ENCODE measurements at regions not wholly inside any gene's neighbourhood (a gene's known extent, or its start where the extent isn't known, plus 50 kb on each side); places are given as distances from the start of the nearest gene placed in this dataset.
A peak's percentile ranks its signal among the peaks of the same experiment; 100 is the strongest.
"Not testable (repeated sequence)": the region's sequence is repeated elsewhere in the genome, so short reads cannot be mapped to it uniquely, and the experiment has no call there.

- Mint-ChIP-seq H3K4me1 (ENCODE audit: low read depth) (peaks cover 40% of the 10 kb centered on the region), H3K27me3 (ENCODE audit: insufficient read depth) (peaks cover 2% of the 10 kb centered on the region; the same call in 1 of the 2 replicates)
Observed at GRCh38 chr2:240379089-240379636, 56.3 kb upstream of the GPC1 start.

GRCh38 chr2:240383099-240383758 lies 52.2 kb upstream of the GPC1 start:
- no peak for DNase-seq
- Mint-ChIP-seq H3K9me3 (no peaks in the 10 kb centered on the region), H3K36me3 (ENCODE audit: low read depth) (peaks cover 37% of the 10 kb centered on the region), H3K27me3 (ENCODE audit: insufficient read depth) (no peaks in the 10 kb centered on the region; the same call in 1 of the 2 replicates), H3K4me1 (ENCODE audit: low read depth) (peaks cover 35% of the 10 kb centered on the region), H3K4me3 (no peak overlapping the region), H3K27ac (no peak overlapping the region; the same call in 1 of the 2 replicates)
- TF ChIP-seq CTCF (IDR thresholded peaks at IDR 0.05) = no peak

More at GRCh38 chr2:240379089-240379636, 56.3 kb upstream of the GPC1 start:
- no peak for TF ChIP-seq CTCF (IDR thresholded peaks at IDR 0.05)
- no peak for DNase-seq
- H3K27ac Mint-ChIP-seq = no peak overlapping the region; the same call in 1 of the 2 replicates
- no peaks in the 10 kb centered on the region for H3K9me3 Mint-ChIP-seq
- H3K36me3 Mint-ChIP-seq (ENCODE audit: low read depth) = peaks cover 28% of the 10 kb centered on the region
- no peak overlapping the region for H3K4me3 Mint-ChIP-seq

GRCh38 chr2:240383871-240384700 lies 51.4 kb upstream of the GPC1 start:
- no peak for DNase-seq
- no peak overlapping the region for H3K27ac Mint-ChIP-seq
- H3K9me3 Mint-ChIP-seq = no peaks in the 10 kb centered on the region
- peaks cover 32% of the 10 kb centered on the region for H3K4me1 Mint-ChIP-seq (ENCODE audit: low read depth)
- peaks cover 36% of the 10 kb centered on the region for H3K36me3 Mint-ChIP-seq (ENCODE audit: low read depth)
- no peaks in the 10 kb centered on the region; the same call in 1 of the 2 replicates for H3K27me3 Mint-ChIP-seq (ENCODE audit: insufficient read depth)
- TF ChIP-seq CTCF (IDR thresholded peaks at IDR 0.05) = peak; percentile 36; the same call in 1 of the 2 replicates
- H3K4me3 Mint-ChIP-seq = no peak overlapping the region

GRCh38 chr2:240384711-240385450 lies 50.6 kb upstream of the GPC1 start:
- DNase-seq = no peak

GRCh38 chr2:240385451-240386161 lies 49.9 kb upstream of the GPC1 start:
- H3K36me3 Mint-ChIP-seq (ENCODE audit: low read depth) = peaks cover 22% of the 10 kb centered on the region
- H3K27me3 Mint-ChIP-seq (ENCODE audit: insufficient read depth); H3K4me3 Mint-ChIP-seq; H3K9me3 Mint-ChIP-seq: not testable (repeated sequence)
- H3K27ac Mint-ChIP-seq = peak overlapping the region; percentile 99
- H3K4me1 Mint-ChIP-seq (ENCODE audit: low read depth) = peaks cover 38% of the 10 kb centered on the region
- DNase-seq = peak; percentile 67

More at GRCh38 chr2:240384711-240385450, 50.6 kb upstream of the GPC1 start:
- Mint-ChIP-seq H3K4me1 (ENCODE audit: low read depth) (peaks cover 33% of the 10 kb centered on the region), H3K27ac (no peak overlapping the region; the same call in 1 of the 2 replicates), H3K36me3 (ENCODE audit: low read depth) (peaks cover 28% of the 10 kb centered on the region), H3K9me3 (no peaks in the 10 kb centered on the region), H3K27me3 (ENCODE audit: insufficient read depth) (no peaks in the 10 kb centered on the region; the same call in none of the 2 replicates), H3K4me3 (no peak overlapping the region)
- TF ChIP-seq CTCF (IDR thresholded peaks at IDR 0.05) = no peak
